GM08714 (cell line): ENCODE measurements at regions not wholly inside any gene's neighbourhood (a gene's known extent, or its start where the extent isn't known, plus 50 kb on each side); places are given as distances from the start of the nearest gene placed in this dataset.

Source experiments
- H3K4me3 ChIP-seq: fragments of 200-500 bp; sonication (Bioruptor generic); 2 replicates; pipeline ENCODE4 v1.5.1; 2014; ENCODE audit warnings: mild to moderate bottlenecking, low read length, inconsistent platforms
- ZNF274 ChIP-seq: IDR thresholded peaks from 2 replicates; pipeline ENCODE4 v1.6.1; 2012; ENCODE audit warnings: mild to moderate bottlenecking, low read depth, low read length

GRCh38 chr6:25058441-25058840 lies 122.7 kb upstream of the RIPOR2 start:
- no peak for TF ChIP-seq ZNF274
- no peak overlapping the region for H3K4me3 ChIP-seq

GRCh38 chr6:25058941-25059340 lies 123.2 kb upstream of the RIPOR2 start:
- no peak overlapping the region for H3K4me3 ChIP-seq
- TF ChIP-seq ZNF274 = no peak

- H3K4me3 ChIP-seq = no peak overlapping the region
- no peak for TF ChIP-seq ZNF274
These were observed 124.8 kb upstream of the RIPOR2 start for GRCh38 chr6:25060522-25060921.

- no peak for TF ChIP-seq ZNF274
- no peak overlapping the region for H3K4me3 ChIP-seq
These were observed 125.7 kb upstream of the RIPOR2 start for GRCh38 chr6:25061289-25061936.

- no peak for TF ChIP-seq ZNF274
- no peak overlapping the region for H3K4me3 ChIP-seq
These were observed 126.5 kb upstream of the RIPOR2 start for GRCh38 chr6:25062070-25062811.

GRCh38 chr6:25064006-25064405 lies 128.2 kb upstream of the RIPOR2 start:
- H3K4me3 ChIP-seq = no peak overlapping the region
- TF ChIP-seq ZNF274 = no peak

GRCh38 chr6:25065666-25066065 lies 129.9 kb upstream of the RIPOR2 start:
- H3K4me3 ChIP-seq = no peak overlapping the region
- no peak for TF ChIP-seq ZNF274

- TF ChIP-seq ZNF274 = no peak
- no peak overlapping the region for H3K4me3 ChIP-seq
These were observed 130.8 kb upstream of the RIPOR2 start for GRCh38 chr6:25066593-25066992.

- TF ChIP-seq ZNF274 = no peak
- no peak overlapping the region for H3K4me3 ChIP-seq
These were observed 133.1 kb upstream of the RIPOR2 start for GRCh38 chr6:25068866-25069265.

GRCh38 chr6:25070547-25071366 lies 135.0 kb upstream of the RIPOR2 start:
- H3K4me3 ChIP-seq = peak overlapping the region; percentile 60; the same call in 1 of the 2 replicates
- TF ChIP-seq ZNF274 = no peak

GRCh38 chr6:25078141-25078540 lies 142.4 kb upstream of the RIPOR2 start:
- no peak overlapping the region for H3K4me3 ChIP-seq
- no peak for TF ChIP-seq ZNF274

GRCh38 chr6:25083784-25084507 lies 148.2 kb upstream of the RIPOR2 start:
- TF ChIP-seq ZNF274 = no peak

GRCh38 chr6:25084508-25084833 lies 148.7 kb upstream of the RIPOR2 start:
- no peak for TF ChIP-seq ZNF274
- H3K4me3 ChIP-seq = no peak overlapping the region

More at GRCh38 chr6:25083784-25084507, 148.2 kb upstream of the RIPOR2 start:
- no peak overlapping the region for H3K4me3 ChIP-seq

- TF ChIP-seq ZNF274 = no peak
- H3K4me3 ChIP-seq = no peak overlapping the region
These were observed 150.0 kb upstream of the RIPOR2 start for GRCh38 chr6:25085756-25086155.
